Ammon's horn (tissue), 1 donor: ENCODE measurements at regions not wholly inside any gene's neighbourhood (a gene's known extent, or its start where the extent isn't known, plus 50 kb on each side); places are given as distances from the start of the nearest gene placed in this dataset.
"Not testable (repeated sequence)": the region's sequence is repeated elsewhere in the genome, so short reads cannot be mapped to it uniquely, and the experiment has no call there.

Experiments
- DNase-seq: peaks from one replicate; pipeline ENCODE4 v3.0.0-alpha.2; 2016; ENCODE audit warnings: low spot score

DNA sequence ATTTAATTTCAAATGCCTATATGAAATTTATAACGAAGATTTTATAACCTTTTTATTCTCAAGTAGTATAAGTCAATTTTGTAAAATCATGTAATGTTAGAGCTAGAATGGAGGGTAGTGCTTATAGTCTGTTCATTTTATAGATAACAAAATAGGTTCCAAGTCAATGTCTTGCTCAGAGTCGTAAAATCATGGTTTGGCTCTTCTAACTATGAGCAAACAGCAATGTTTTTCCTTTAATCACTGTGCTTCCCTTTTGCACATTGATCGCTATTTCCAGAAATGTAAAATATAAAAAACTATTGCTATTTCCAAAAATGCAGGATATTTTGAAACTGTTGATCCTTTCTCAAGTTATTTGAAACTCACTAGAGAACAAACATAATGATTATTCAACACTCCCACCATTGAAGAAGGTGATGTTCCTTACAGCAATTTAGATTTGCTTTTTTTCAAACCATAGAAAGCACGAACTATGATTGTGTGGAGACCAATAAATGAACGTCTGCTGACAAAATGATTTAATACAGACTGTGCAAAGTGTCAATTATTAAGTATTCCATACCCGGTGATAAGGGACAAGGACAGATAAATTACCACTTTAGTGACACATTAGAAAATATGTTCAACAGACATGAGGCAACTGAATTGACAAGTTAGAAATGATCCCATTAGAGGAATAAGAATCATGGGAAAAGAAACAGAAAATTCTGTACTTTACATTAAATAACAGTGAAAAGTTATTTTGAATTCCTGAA, 412.1 kb upstream of the TECRL start:
- DNase-seq, result no peak

- DNase-seq, result no peak
Measured at GRCh38 chr4:64814616-64815015, 405.4 kb upstream of the TECRL start.

- DNase-seq, result no peak
Measured at GRCh38 chr4:64807821-64808220, 398.6 kb upstream of the TECRL start.

- DNase-seq, result no peak
Measured at GRCh38 chr4:64799751-64800150, 390.5 kb upstream of the TECRL start.

GRCh38 chr4:64798828-64799227, 389.6 kb upstream of the TECRL start:
- DNase-seq, result not testable (repeated sequence)

- no peak for DNase-seq
Measured at GRCh38 chr4:64796581-64796980, 387.3 kb upstream of the TECRL start.

GRCh38 chr4:64784125-64784524, 374.9 kb upstream of the TECRL start:
- DNase-seq, result no peak

- DNase-seq, result peak; percentile 32
Measured at GRCh38 chr4:64781737-64782326, 372.6 kb upstream of the TECRL start.

GRCh38 chr4:64780664-64781063, 371.4 kb upstream of the TECRL start:
- no peak for DNase-seq

- no peak for DNase-seq
Measured at GRCh38 chr4:64777286-64777685, 368.0 kb upstream of the TECRL start.

DNA sequence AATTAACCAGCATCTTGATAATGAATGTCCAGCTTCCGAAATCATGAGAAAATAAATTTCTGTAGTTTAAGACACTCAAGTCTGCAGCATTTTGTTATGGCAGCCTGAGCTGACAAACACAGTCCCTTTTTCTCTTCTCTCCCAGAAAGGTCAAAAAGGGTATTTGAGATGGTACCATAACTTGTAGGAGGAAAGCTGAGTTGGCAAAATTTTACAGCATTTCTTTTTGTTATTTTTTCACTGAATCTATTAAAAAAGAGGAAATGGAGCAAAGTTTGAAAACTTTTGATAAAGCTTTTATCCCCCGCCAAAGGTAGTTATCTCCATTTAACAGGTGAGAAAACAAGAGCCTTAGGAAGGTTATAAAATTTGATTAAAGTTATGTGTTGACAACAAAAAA, 367.6 kb upstream of the TECRL start:
- DNase-seq, result no peak

DNA sequence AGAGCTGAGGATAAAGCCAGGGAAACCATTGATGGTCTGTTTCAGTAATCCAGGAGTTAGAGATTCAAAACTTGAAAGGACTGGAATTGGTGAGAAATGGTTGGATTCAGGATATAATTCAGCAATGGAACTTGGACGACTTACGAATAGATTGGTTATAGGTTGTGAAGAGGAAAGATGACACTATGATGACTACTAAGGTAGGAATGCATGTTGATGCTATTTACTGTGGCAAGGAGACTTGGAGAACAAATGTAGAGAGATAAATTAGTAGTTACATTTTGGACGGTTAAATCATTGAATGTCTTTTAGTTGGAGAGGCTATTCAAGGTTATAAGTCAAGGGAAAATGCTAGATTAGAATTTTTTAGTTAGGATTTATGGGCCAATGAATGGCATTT, 365.4 kb upstream of the TECRL start:
- no peak for DNase-seq

- DNase-seq, result no peak
Measured at GRCh38 chr4:64771149-64771548, 361.9 kb upstream of the TECRL start.

- DNase-seq, result no peak
Measured at GRCh38 chr4:64767547-64767946, 358.3 kb upstream of the TECRL start.

GRCh38 chr4:64766565-64766964, 357.3 kb upstream of the TECRL start:
- DNase-seq, result no peak

- DNase-seq, result no peak
Measured at GRCh38 chr4:64756016-64756415, 346.8 kb upstream of the TECRL start.

- DNase-seq, result no peak
Measured at GRCh38 chr4:64747919-64748715, 338.9 kb upstream of the TECRL start.

DNA sequence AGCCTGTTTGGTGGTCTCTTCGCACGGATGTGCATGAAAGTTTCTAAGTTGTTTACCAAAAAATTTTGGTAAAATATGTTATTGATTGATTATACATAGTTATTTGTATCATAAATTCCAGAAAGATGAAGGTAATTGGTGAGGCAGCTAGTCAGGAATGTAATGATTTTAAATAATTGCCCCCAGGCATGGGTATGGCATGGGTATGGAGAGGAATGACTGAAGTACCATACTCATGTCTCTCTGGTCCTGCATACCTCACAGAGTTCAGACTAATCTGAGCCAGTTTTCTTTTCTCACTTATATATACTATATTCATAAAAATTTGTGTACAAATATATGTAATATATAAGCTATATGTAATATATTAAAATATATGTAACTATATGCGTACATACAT, 329.0 kb upstream of the TECRL start:
- no peak for DNase-seq

GRCh38 chr4:64737854-64738138, 328.5 kb upstream of the TECRL start:
- DNase-seq, result not testable (repeated sequence)

DNA sequence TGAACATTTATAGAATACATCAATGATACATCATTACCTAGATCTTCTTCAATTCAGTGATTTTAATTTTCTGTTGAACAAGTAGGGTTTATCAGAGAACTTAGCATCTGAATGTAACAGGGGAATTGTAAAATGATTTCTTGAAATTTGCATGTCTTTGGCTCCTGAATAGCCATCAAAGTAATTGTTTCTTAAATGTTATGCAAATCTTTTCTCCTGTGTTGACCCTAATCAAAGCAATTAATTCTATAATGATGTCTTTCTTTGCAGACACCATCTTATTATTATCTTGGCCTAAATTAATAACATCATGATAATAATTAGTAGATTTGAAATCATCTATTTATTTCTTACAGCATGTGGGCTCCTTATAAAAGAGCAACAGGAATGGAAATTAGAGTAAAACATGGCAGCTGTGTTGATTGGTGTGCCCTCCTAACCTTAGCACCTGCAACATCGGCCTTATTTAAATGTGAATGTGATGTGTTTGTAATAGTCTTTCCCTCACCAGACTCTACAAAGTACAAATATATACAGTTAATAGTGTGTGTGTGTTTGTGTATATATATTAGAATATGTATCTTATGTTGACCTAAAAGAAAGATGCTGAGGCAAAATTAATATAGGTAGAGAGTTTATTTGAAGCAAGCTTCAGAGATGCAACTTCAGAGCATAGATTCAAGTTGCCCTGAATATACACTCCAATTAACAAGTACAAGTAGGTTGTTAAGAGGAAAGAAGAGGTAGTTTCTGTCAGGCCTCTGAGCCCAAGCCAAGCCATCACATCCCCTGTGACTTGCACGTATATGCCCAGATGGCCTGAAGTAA, 328.0 kb upstream of the TECRL start:
- DNase-seq, result no peak

DNA sequence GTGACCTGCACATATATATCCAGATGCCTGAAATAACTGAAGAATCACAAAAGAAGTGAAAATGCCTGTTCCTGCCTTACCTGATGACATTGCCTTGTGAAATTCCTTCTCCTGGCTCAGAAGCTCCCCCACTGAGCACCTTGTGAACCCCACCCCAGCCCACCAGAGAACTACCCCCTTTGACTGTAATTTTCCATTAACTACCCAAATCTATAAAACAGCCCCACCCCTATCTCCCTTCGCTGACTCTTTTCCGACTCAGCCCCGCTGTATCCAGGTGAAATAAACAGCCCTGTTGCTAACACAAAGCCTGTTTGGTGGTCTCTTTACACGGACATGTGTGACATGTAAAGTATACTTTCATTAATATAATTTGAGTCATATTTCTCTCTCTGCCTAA, 320.3 kb upstream of the TECRL start:
- DNase-seq, result no peak

DNA sequence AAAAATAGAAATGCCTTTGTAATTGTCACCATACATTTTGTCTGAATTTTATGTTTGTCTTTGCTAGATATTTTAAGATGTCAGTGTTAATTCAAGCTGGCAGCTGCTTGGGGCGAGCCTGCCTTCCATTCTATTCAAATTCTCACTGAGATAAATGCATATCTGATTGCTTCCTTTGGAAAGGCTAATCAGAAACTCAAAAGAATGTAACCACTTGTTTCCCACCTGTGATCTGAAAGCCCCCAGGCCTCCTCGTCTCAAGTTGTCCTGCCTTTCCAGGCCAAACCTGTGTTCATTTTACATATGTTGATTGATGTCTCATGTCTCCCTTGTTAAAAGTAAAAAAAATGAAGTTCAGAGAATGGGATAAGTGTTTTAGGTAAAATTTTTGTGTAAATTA, 318.7 kb upstream of the TECRL start:
- no peak for DNase-seq
